ENCODE measurements at regions not wholly inside any gene's neighbourhood (a gene's known extent, or its start where the extent isn't known, plus 50 kb on each side); places are given as distances from the start of the nearest gene placed in this dataset.

DNA sequence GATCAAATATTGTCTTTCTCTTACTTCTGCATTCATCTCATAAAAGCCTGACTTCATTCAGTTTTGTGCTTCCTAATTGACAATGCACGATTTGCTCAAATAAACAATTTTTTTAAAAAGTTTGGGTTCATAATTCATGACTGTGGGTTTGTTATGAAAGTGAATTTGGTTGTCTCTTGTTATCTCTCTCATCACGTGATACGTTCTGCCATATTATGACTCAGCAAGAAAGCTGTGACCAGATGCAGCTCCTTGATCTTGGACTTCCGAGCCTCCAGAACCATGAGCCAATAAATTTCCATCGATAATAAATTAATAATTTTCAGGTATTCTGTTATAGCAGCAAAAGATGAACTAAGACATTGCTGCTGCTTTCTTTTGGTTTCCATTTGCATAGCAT, 156.5 kb upstream of the LRATD1 start:
- Histone ChIP-seq H3K27me3 (ENCODE audit: insufficient read depth) (no peaks in the 10 kb centered on the region), H3K4me1 (ENCODE audit: insufficient read depth) (no peaks in the 10 kb centered on the region), H3K27ac (ENCODE audit: low read depth) (no peak overlapping the region), H3F3A (replicated peaks; ENCODE audit: low read depth) (no peaks in the 10 kb centered on the region), H3K9me2 (ENCODE audit: insufficient read depth) (no peaks in the 10 kb centered on the region), H3K4me3 (no peak overlapping the region), H3K36me3 (ENCODE audit: insufficient read depth) (no peaks in the 10 kb centered on the region), H3K4me2 (no peak overlapping the region), H3K79me2 (replicated peaks; ENCODE audit: insufficient read depth) (no peaks in the 10 kb centered on the region), H2AFZ (no peak overlapping the region), H4K20me1 (replicated peaks; ENCODE audit: insufficient read depth) (no peaks in the 10 kb centered on the region)
- ATAC-seq (no peak), DNase-seq (ENCODE audit: low spot score) (no peak)
- Mint-ChIP-seq H3K4me3 (no peak overlapping the region), H3K27ac (no peak overlapping the region), H3K4me1 (no peaks in the 10 kb centered on the region), H3K27me3 (ENCODE audit: insufficient read depth, low read depth, poor library complexity) (no peaks in the 10 kb centered on the region), H3K36me3 (ENCODE audit: low read depth) (no peaks in the 10 kb centered on the region), H3K9me3 (no peaks in the 10 kb centered on the region; the same call in 2 of the 3 replicates)
- TF ChIP-seq JUNB (IDR thresholded peaks at IDR 0.05; ENCODE audit: unreplicated experiment) (no peak), NANOG (IDR thresholded peaks at IDR 0.05; ENCODE audit: borderline replicate concordance) (no peak), CREB1 (CRISPR knock-in tag; IDR thresholded peaks at IDR 0.05; ENCODE audit: low read depth) (no peak), STAT1 (IDR thresholded peaks at IDR 0.05; ENCODE audit: unreplicated experiment) (no peak), EZH2 (IDR thresholded peaks at IDR 0.05; ENCODE audit: low read depth, unreplicated experiment) (no peak), EZH2phosphoT487 (IDR thresholded peaks at IDR 0.05; ENCODE audit: unreplicated experiment) (no peak), ZNF114 (CRISPR knock-in tag; IDR thresholded peaks at IDR 0.05) (no peak), ZNF331 (CRISPR knock-in tag; IDR thresholded peaks at IDR 0.05; ENCODE audit: low read depth) (no peak), POLR2AphosphoS5 (IDR thresholded peaks at IDR 0.05; ENCODE audit: low read depth) (no peak)
- TF ChIP-seq, protein P1, sequence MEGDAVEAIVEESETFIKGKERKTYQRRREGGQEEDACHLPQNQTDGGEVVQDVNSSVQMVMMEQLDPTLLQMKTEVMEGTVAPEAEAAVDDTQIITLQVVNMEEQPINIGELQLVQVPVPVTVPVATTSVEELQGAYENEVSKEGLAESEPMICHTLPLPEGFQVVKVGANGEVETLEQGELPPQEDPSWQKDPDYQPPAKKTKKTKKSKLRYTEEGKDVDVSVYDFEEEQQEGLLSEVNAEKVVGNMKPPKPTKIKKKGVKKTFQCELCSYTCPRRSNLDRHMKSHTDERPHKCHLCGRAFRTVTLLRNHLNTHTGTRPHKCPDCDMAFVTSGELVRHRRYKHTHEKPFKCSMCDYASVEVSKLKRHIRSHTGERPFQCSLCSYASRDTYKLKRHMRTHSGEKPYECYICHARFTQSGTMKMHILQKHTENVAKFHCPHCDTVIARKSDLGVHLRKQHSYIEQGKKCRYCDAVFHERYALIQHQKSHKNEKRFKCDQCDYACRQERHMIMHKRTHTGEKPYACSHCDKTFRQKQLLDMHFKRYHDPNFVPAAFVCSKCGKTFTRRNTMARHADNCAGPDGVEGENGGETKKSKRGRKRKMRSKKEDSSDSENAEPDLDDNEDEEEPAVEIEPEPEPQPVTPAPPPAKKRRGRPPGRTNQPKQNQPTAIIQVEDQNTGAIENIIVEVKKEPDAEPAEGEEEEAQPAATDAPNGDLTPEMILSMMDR (conservative IDR thresholded peaks at IDR 0.05; ENCODE audit: low read depth in 2 of 2): no peak
- TF ChIP-seq, protein P2, sequence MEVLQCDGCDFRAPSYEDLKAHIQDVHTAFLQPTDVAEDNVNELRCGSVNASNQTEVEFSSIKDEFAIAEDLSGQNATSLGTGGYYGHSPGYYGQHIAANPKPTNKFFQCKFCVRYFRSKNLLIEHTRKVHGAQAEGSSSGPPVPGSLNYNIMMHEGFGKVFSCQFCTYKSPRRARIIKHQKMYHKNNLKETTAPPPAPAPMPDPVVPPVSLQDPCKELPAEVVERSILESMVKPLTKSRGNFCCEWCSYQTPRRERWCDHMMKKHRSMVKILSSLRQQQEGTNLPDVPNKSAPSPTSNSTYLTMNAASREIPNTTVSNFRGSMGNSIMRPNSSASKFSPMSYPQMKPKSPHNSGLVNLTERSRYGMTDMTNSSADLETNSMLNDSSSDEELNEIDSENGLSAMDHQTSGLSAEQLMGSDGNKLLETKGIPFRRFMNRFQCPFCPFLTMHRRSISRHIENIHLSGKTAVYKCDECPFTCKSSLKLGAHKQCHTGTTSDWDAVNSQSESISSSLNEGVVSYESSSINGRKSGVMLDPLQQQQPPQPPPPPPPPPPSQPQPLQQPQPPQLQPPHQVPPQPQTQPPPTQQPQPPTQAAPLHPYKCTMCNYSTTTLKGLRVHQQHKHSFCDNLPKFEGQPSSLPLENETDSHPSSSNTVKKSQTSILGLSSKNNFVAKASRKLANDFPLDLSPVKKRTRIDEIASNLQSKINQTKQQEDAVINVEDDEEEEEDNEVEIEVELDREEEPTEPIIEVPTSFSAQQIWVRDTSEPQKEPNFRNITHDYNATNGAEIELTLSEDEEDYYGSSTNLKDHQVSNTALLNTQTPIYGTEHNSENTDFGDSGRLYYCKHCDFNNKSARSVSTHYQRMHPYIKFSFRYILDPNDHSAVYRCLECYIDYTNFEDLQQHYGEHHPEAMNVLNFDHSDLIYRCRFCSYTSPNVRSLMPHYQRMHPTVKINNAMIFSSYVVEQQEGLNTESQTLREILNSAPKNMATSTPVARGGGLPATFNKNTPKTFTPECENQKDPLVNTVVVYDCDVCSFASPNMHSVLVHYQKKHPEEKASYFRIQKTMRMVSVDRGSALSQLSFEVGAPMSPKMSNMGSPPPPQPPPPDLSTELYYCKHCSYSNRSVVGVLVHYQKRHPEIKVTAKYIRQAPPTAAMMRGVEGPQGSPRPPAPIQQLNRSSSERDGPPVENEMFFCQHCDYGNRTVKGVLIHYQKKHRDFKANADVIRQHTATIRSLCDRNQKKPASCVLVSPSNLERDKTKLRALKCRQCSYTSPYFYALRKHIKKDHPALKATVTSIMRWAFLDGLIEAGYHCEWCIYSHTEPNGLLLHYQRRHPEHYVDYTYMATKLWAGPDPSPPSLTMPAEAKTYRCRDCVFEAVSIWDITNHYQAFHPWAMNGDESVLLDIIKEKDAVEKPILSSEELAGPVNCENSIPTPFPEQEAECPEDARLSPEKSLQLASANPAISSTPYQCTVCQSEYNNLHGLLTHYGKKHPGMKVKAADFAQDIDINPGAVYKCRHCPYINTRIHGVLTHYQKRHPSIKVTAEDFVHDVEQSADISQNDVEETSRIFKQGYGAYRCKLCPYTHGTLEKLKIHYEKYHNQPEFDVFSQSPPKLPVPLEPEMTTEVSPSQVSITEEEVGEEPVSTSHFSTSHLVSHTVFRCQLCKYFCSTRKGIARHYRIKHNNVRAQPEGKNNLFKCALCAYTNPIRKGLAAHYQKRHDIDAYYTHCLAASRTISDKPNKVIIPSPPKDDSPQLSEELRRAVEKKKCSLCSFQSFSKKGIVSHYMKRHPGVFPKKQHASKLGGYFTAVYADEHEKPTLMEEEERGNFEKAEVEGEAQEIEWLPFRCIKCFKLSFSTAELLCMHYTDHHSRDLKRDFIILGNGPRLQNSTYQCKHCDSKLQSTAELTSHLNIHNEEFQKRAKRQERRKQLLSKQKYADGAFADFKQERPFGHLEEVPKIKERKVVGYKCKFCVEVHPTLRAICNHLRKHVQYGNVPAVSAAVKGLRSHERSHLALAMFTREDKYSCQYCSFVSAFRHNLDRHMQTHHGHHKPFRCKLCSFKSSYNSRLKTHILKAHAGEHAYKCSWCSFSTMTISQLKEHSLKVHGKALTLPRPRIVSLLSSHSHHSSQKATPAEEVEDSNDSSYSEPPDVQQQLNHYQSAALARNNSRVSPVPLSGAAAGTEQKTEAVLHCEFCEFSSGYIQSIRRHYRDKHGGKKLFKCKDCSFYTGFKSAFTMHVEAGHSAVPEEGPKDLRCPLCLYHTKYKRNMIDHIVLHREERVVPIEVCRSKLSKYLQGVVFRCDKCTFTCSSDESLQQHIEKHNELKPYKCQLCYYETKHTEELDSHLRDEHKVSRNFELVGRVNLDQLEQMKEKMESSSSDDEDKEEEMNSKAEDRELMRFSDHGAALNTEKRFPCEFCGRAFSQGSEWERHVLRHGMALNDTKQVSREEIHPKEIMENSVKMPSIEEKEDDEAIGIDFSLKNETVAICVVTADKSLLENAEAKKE (CRISPR knock-in tag; IDR thresholded peaks at IDR 0.05): no peak
- TF ChIP-seq, protein P3, sequence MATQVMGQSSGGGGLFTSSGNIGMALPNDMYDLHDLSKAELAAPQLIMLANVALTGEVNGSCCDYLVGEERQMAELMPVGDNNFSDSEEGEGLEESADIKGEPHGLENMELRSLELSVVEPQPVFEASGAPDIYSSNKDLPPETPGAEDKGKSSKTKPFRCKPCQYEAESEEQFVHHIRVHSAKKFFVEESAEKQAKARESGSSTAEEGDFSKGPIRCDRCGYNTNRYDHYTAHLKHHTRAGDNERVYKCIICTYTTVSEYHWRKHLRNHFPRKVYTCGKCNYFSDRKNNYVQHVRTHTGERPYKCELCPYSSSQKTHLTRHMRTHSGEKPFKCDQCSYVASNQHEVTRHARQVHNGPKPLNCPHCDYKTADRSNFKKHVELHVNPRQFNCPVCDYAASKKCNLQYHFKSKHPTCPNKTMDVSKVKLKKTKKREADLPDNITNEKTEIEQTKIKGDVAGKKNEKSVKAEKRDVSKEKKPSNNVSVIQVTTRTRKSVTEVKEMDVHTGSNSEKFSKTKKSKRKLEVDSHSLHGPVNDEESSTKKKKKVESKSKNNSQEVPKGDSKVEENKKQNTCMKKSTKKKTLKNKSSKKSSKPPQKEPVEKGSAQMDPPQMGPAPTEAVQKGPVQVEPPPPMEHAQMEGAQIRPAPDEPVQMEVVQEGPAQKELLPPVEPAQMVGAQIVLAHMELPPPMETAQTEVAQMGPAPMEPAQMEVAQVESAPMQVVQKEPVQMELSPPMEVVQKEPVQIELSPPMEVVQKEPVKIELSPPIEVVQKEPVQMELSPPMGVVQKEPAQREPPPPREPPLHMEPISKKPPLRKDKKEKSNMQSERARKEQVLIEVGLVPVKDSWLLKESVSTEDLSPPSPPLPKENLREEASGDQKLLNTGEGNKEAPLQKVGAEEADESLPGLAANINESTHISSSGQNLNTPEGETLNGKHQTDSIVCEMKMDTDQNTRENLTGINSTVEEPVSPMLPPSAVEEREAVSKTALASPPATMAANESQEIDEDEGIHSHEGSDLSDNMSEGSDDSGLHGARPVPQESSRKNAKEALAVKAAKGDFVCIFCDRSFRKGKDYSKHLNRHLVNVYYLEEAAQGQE (IDR thresholded peaks at IDR 0.05; ENCODE audit: unreplicated experiment): no peak
- TF ChIP-seq, protein P4, sequence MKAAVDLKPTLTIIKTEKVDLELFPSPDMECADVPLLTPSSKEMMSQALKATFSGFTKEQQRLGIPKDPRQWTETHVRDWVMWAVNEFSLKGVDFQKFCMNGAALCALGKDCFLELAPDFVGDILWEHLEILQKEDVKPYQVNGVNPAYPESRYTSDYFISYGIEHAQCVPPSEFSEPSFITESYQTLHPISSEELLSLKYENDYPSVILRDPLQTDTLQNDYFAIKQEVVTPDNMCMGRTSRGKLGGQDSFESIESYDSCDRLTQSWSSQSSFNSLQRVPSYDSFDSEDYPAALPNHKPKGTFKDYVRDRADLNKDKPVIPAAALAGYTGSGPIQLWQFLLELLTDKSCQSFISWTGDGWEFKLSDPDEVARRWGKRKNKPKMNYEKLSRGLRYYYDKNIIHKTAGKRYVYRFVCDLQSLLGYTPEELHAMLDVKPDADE (IDR thresholded peaks at IDR 0.05): no peak
